GM23248 (cell line): ENCODE measurements at regions not wholly inside any gene's neighbourhood (a gene's known extent, or its start where the extent isn't known, plus 50 kb on each side); places are given as distances from the start of the nearest gene placed in this dataset.

Experiments
- EZH2 ChIP-seq: fragments of 200-600 bp; sonication (generic); IDR thresholded peaks from 2 replicates; pipeline ENCODE4 v1.6.1; 2018; ENCODE audit warnings: antibody characterized with exemption, mild to moderate bottlenecking; ENCODE audit not compliant: insufficient read depth, poor library complexity, severe bottlenecking
- EZH2phosphoT487 ChIP-seq: fragments of 200-600 bp; sonication (generic); IDR thresholded peaks from 2 replicates; pipeline ENCODE4 v1.6.1; 2018; ENCODE audit warnings: antibody characterized with exemption, moderate library complexity, mild to moderate bottlenecking, low read depth; ENCODE audit not compliant: insufficient read depth

DNA sequence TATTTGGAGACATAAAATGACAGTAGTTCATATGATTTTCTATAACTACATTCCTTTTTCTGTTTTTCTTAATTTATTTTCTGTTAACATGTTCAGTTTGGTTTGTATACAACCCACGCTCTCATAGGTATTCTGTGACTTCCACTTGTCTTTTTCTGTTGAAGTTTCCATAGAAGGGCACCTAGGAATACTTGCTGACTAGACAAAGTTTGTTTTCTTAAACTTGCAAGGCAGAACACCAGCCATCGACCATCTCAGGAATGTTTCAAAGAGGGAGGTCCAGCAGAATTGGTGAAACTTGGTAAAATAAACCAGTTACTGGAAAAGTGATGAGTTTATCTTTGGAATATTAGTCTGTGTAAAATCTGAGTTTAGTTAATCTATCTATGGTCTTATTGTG lies 403.2 kb upstream of the CADM2 start:
- no peak for TF ChIP-seq EZH2
- TF ChIP-seq EZH2phosphoT487, result no peak
